ENCODE measurements at regions not wholly inside any gene's neighbourhood (a gene's known extent, or its start where the extent isn't known, plus 50 kb on each side); places are given as distances from the start of the nearest gene placed in this dataset.

GRCh38 chr15:75126864-75127580 lies 74.7 kb upstream of the C15orf39 start:
- Histone ChIP-seq H3K27me3 (ENCODE audit: low read depth, low read length) (peaks cover 20% of the 10 kb centered on the region), H3K4me1 (ENCODE audit: low read length) (peaks cover 37% of the 10 kb centered on the region), H2AFZ (ENCODE audit: low read depth, low read length) (no peak overlapping the region), H3K27ac (ENCODE audit: low read length) (no peak overlapping the region), H3K9ac (ENCODE audit: low read length) (no peak overlapping the region), H3K36me3 (replicated peaks; ENCODE audit: low read depth, low read length) (no peaks in the 10 kb centered on the region), H4K20me1 (ENCODE audit: insufficient read depth, low read length) (no peaks in the 10 kb centered on the region), H3K79me2 (ENCODE audit: low read length) (no peaks in the 10 kb centered on the region), H3K9me3 (ENCODE audit: insufficient read depth, low read length) (no peaks in the 10 kb centered on the region), H3K4me3 (ENCODE audit: low read length) (no peak overlapping the region), H3K4me2 (ENCODE audit: low read length) (no peak overlapping the region)
- TF ChIP-seq EZH2phosphoT487 (IDR thresholded peaks at IDR 0.05; ENCODE audit: low read depth), result no peak
- TF ChIP-seq, protein P1, sequence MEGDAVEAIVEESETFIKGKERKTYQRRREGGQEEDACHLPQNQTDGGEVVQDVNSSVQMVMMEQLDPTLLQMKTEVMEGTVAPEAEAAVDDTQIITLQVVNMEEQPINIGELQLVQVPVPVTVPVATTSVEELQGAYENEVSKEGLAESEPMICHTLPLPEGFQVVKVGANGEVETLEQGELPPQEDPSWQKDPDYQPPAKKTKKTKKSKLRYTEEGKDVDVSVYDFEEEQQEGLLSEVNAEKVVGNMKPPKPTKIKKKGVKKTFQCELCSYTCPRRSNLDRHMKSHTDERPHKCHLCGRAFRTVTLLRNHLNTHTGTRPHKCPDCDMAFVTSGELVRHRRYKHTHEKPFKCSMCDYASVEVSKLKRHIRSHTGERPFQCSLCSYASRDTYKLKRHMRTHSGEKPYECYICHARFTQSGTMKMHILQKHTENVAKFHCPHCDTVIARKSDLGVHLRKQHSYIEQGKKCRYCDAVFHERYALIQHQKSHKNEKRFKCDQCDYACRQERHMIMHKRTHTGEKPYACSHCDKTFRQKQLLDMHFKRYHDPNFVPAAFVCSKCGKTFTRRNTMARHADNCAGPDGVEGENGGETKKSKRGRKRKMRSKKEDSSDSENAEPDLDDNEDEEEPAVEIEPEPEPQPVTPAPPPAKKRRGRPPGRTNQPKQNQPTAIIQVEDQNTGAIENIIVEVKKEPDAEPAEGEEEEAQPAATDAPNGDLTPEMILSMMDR (IDR thresholded peaks at IDR 0.05; ENCODE audit: low read depth, low read length), result no peak

- H3K36me3 ChIP-seq (replicated peaks; ENCODE audit: low read depth, low read length), result no peaks in the 10 kb centered on the region
- no peak overlapping the region for H2AFZ ChIP-seq (ENCODE audit: low read depth, low read length)
- H3K27ac ChIP-seq (ENCODE audit: low read length), result no peak overlapping the region
- H3K4me2 ChIP-seq (ENCODE audit: low read length), result no peak overlapping the region
- H3K4me3 ChIP-seq (ENCODE audit: low read length), result no peak overlapping the region
- no peak overlapping the region for H3K9ac ChIP-seq (ENCODE audit: low read length)
- peaks cover 23% of the 10 kb centered on the region for H3K27me3 ChIP-seq (ENCODE audit: low read depth, low read length)
- no peaks in the 10 kb centered on the region for H4K20me1 ChIP-seq (ENCODE audit: insufficient read depth, low read length)
- TF ChIP-seq EZH2phosphoT487 (IDR thresholded peaks at IDR 0.05; ENCODE audit: low read depth), result no peak
- TF ChIP-seq, protein P1 (IDR thresholded peaks at IDR 0.05; ENCODE audit: low read depth, low read length), result no peak
- H3K4me1 ChIP-seq (ENCODE audit: low read length), result peaks cover 24% of the 10 kb centered on the region
- H3K9me3 ChIP-seq (ENCODE audit: insufficient read depth, low read length), result no peaks in the 10 kb centered on the region
- H3K79me2 ChIP-seq (ENCODE audit: low read length), result no peaks in the 10 kb centered on the region
Observed at GRCh38 chr15:75129788-75130187, 71.9 kb upstream of the C15orf39 start.

DNA sequence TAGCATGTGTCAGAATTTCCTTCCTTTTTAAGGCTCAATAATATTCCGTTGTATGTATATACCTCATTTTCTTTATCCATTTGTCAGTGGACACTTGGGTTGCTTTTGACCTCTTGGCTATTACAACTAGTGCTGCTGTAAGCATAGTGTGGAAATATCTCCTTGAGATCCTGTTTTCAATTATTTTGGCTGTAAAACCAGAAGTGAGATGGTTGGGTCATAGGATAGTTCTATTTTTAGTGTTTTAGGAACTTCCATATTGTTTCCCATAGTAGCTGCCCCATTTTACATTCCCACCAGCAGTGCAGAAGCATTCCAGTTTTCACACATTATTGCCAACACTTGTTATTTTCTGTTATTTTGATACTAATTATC lies 70.4 kb upstream of the C15orf39 start:
- Histone ChIP-seq H3K36me3 (replicated peaks; ENCODE audit: low read depth, low read length) (no peaks in the 10 kb centered on the region), H2AFZ (ENCODE audit: low read depth, low read length) (no peak overlapping the region), H3K4me2 (ENCODE audit: low read length) (peak overlapping the region; percentile 58), H3K27me3 (ENCODE audit: low read depth, low read length) (peaks cover 34% of the 10 kb centered on the region), H3K9me3 (ENCODE audit: insufficient read depth, low read length) (no peaks in the 10 kb centered on the region), H3K27ac (ENCODE audit: low read length) (peak overlapping the region; percentile 11; the same call in 1 of the 2 replicates), H3K4me3 (ENCODE audit: low read length) (peak overlapping the region; percentile 54), H4K20me1 (ENCODE audit: insufficient read depth, low read length) (no peaks in the 10 kb centered on the region), H3K4me1 (ENCODE audit: low read length) (peaks cover 28% of the 10 kb centered on the region), H3K9ac (ENCODE audit: low read length) (no peak overlapping the region), H3K79me2 (ENCODE audit: low read length) (no peaks in the 10 kb centered on the region)
- TF ChIP-seq, protein P1 (IDR thresholded peaks at IDR 0.05; ENCODE audit: low read depth, low read length), result no peak
- no peak for TF ChIP-seq EZH2phosphoT487 (IDR thresholded peaks at IDR 0.05; ENCODE audit: low read depth)

DNA sequence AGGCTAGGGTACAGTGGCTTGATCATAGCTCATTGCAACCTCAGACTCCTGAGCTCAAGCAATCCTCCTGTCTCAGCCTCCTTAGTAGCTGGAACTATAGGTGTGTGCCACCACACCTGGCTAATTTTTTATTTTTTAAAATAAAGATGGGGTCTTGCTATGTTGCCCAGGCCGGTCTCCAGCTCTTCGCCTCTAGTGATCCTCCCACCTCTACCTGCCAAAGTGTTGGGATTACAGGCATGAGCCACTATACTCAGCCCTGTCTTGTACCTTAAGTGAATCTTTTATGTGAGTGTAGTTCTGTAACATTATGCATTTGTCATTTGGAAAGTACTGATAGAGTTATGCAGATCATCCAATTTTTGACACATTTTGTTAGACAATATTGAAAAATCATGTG lies 66.9 kb upstream of the C15orf39 start:
- no peaks in the 10 kb centered on the region for H4K20me1 ChIP-seq (ENCODE audit: insufficient read depth, low read length)
- H3K79me2 ChIP-seq (ENCODE audit: low read length), result no peaks in the 10 kb centered on the region
- H3K27ac ChIP-seq (ENCODE audit: low read length), result no peak overlapping the region
- no peaks in the 10 kb centered on the region for H3K36me3 ChIP-seq (replicated peaks; ENCODE audit: low read depth, low read length)
- no peak overlapping the region for H3K9ac ChIP-seq (ENCODE audit: low read length)
- no peak overlapping the region for H3K4me2 ChIP-seq (ENCODE audit: low read length)
- no peak overlapping the region for H2AFZ ChIP-seq (ENCODE audit: low read depth, low read length)
- H3K4me1 ChIP-seq (ENCODE audit: low read length), result peaks cover 32% of the 10 kb centered on the region
- no peak overlapping the region for H3K4me3 ChIP-seq (ENCODE audit: low read length)
- no peaks in the 10 kb centered on the region for H3K9me3 ChIP-seq (ENCODE audit: insufficient read depth, low read length)
- peaks cover 44% of the 10 kb centered on the region for H3K27me3 ChIP-seq (ENCODE audit: low read depth, low read length)
- no peak for TF ChIP-seq EZH2phosphoT487 (IDR thresholded peaks at IDR 0.05; ENCODE audit: low read depth)
